AG20443 (cell line): ENCODE measurements at regions not wholly inside any gene's neighbourhood (a gene's known extent, or its start where the extent isn't known, plus 50 kb on each side); places are given as distances from the start of the nearest gene placed in this dataset.

Experiments
- DNase-seq: peaks from one replicate; pipeline ENCODE4 v3.0.0; 2012; ENCODE audit warnings: low spot score, mixed read lengths

GRCh38 chr6:77074037-77074713, 389.1 kb downstream of the HTR1B start:
- DNase-seq = no peak

DNA sequence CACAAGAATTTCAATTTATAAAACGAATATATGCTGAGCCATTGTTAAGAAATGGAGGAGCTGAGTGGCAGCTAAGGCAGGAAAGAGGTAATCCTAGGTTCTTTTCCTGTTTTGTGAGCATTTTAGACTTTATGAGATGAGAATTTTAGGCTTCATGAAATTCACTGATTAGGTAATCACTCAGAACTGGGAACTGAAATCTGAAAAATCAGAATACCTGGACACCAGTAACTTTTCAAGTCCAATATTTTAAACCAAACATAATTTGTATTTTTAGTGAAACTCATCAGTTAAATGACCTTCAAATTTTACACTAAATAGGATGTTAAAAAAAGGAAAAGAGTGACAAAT, 389.9 kb downstream of the HTR1B start:
- no peak for DNase-seq

- no peak for DNase-seq
Observed at GRCh38 chr6:77072694-77073409, 390.4 kb downstream of the HTR1B start.

DNA sequence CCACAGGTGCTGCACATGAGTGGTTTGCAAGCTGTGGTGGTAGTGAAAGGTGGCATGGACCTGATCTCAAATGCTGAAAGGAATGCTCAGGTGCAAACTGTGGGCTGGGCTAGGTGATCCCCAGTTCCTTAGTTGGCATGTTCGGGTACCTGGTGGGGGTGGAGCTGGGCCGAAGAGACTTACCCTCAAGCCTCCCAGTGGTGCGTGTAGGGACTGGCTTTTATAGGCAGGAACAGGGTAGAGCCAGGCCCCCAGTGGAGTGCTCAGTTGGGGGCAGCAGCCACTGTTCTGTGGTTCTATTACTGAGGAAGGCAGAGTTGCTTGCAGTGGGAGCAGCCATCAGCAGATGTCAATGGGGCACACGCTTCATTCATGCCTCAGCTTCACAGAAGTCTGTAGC, 399.8 kb downstream of the HTR1B start:
- DNase-seq = no peak

DNA sequence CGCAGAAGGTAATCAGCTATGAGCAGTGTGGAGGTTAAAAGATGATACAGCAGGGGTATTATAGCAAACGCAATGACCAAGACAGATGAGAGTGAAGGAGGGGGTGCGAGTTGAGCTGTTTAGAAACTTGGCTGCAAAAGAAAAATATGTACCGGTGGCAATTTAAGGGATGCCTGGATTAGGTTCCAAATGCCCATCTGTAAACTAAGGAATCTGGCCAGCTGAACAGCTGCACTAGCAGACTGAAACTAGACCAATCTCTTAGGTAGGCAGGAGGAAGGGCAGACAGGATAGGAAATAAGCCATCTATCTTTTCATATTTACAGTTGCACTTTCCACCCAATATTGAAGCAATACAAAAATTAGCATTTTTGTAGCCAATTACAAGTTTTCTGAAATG, 407.6 kb downstream of the HTR1B start:
- no peak for DNase-seq

DNA sequence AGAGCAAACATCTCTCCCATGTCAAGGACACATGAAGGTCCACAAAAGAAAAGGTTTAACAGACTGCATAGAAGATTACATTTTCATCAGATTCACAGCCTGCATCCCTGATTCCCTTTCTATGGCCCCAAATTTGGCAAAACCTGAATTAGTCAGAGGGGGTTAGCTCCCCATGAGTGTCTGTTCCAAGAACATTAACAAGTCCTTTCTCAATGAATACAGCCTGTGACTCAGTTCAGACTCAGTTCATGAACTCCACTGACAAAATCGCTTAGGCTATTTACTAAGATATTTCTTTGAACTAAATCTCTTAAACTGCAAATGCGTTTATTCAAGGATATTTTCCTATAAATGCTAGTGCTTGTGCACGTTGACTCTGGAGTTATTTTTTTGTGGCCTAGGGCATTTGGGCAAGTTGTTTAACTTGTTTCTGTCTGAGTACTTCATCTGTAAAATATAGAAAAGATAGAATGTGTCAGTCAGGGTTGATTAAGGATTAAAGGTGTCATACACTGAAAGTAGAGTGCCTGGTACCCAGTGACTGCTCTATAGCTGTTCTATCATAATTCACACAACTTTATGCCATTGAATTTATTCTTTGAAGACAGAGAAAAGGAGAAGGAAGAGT, 422.6 kb downstream of the HTR1B start:
- no peak for DNase-seq

DNA sequence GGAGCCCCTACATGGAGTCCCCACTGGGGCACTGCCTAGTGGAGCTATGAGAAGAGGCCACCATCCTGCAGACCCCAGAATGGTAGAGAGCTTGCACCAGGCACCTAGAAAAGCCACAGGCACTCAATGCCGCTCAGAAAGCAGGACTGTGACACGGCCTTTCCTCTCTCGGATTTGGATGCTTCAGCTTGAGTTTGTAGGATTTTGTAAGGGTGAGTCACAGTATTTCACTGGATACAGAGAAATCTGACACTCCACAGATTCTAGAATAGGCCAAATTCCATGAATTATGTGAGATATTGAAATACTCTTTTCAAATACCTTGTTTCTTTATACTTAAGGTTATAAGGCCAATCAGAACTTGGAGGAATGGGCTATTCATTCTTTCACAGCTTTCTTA, 424.5 kb downstream of the HTR1B start:
- DNase-seq = no peak

- DNase-seq = no peak
Observed at GRCh38 chr6:77037439-77037838, 425.9 kb downstream of the HTR1B start.

GRCh38 chr6:77036400-77036799, 426.9 kb downstream of the HTR1B start:
- DNase-seq = no peak

GRCh38 chr6:77034161-77034560, 429.1 kb downstream of the HTR1B start:
- DNase-seq = peak; percentile 20

DNA sequence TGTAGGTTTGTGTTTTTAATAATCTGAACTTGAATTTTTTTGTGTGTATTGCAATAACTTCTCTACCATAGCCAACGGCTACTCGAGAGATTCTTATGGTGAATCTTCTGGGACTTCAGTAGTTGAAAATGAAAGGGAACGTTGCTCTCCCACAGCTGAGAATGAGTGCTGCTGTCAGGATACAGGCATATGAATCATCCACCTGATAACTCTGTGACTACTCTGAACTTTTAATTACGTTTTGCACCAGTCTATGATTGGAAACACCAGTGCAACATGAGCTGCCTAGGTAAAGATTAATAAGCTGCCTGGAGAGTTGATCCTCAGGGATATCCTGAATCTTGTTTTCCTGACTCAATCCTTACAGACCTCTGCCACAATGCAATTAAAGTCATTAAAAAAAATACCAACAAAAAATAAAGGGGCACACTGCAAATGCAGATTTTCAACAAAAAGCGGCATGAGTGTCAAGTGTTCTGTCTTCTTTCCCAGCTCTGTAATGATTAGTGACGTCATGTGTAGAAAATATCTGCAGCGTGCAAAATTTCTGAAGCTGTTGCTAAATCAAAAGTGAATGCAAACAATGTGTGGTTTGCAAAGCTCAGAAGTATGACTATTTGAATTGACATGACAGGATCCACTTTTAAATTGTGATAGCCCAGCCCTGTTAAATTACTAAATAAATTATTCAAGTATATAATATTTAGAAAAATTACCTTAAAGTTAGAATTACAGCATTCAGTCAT, 432.2 kb downstream of the HTR1B start:
- DNase-seq = no peak

DNA sequence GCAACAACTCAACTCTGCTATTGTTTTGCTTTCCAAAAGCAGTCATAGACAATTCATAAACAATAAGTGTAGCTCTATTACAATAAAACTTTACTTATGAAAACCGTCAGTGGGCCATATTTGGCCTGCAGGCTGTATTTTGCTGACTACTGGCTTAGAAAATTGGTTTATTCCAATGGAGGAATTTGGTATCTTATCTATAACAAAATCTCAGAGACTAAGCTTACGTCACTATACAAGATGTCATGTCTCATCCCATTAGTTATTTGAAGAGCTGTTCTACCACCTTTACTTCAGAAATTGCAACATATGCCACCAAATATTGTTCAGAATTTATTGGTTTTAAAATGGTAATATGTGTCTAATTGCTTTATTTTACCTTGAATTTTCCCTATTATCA, 436.9 kb downstream of the HTR1B start:
- DNase-seq = no peak

GRCh38 chr6:77025736-77026223, 437.5 kb downstream of the HTR1B start:
- no peak for DNase-seq

GRCh38 chr6:77021778-77022177, 441.5 kb downstream of the HTR1B start:
- no peak for DNase-seq

- DNase-seq = no peak
Observed at GRCh38 chr6:77021232-77021631, 442.1 kb downstream of the HTR1B start.

DNA sequence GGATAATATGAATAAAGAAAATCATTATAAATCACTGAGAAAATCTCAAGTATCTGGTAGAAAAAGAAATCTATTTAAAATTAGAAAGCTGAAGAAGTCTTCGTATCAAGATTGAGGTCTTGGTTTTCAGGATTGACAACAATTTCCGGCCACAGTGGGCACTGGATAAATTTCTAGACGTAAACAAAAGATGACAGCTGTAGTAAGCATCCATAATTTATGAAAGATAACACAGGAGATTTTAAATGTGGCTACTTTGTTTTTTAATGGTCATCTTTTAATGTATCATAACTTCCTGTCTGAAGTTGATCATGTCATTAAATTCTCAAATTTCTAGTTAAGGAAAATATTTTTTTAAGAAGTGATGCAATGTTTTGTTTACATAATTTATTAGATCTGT, 444.2 kb downstream of the HTR1B start:
- no peak for DNase-seq

- DNase-seq = no peak
Observed at GRCh38 chr6:77017537-77017936, 445.8 kb downstream of the HTR1B start.

DNA sequence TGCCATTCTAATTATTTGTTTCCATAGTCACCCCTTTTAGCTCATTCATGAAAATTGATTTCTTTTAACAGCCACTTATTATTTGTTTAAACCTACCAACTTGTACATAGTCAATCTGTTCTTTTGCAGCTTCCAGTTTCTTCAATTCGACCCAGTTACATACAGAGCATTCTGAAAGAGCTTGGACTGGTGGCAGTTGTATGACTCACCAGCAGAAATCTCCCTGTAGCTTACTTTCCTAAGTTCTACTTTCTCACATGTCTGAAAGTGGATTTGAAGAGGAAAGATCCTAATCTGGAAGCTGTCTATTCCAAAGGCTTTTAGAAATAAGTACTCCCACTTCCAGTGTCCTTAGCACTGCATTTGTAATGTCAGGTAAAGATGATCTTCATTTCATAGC, 447.9 kb downstream of the HTR1B start:
- no peak for DNase-seq

GRCh38 chr6:77011929-77012545, 451.3 kb downstream of the HTR1B start:
- no peak for DNase-seq

DNA sequence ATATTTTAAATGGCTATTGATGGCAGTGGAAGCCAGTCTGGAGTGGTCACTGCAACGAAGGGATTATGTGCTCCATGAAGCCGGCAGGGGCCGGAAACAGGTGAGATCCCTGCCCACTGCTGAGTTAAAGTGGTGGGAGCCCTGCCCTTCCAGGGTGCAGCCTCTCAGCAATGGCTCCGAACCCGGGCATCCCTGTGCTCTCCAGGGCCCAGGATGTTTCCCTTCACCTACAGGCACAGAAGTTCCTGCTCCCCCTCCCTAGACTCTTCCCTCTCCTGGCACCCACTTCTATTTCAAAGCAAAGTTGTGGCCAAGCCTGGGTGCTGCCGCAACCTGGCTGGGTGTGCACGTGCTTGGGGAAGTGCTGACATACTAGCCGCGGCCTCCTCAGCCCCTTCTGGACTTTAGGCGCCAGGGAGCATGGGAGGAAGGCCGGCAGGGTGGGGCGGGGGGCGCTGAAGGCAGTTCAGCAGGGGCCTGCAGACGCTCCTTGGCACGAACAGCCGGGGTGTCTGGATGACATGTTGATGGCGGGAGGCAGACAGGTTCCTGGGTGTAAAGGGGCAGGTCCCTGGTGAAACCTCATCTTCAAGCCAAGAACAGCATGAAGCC, 452.3 kb downstream of the HTR1B start:
- no peak for DNase-seq

GRCh38 chr6:76992553-76992952, 470.7 kb downstream of the HTR1B start:
- DNase-seq = no peak

DNA sequence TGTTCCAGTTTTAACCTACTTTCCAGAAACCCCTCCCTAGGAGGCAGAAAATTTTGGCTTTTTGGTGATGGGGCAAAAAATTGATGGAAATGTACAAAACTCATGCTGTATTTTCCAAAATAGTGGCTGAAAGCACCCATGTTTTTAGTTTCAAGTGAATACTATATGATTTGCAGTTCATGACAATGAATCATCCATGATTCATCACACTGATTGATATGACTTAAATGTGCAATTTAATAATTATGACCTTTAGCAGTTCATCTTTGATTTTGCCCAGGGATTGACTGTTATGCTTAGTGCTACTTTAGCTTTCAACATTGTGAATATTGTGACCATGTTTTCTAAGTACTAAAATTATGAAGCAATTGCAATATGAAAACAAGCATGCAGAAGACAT, 478.7 kb downstream of the HTR1B start:
- no peak for DNase-seq
